Glomerular endothelial cell (primary cell): ENCODE measurements at regions not wholly inside any gene's neighbourhood (a gene's known extent, or its start where the extent isn't known, plus 50 kb on each side); places are given as distances from the start of the nearest gene placed in this dataset.

ENCODE experiments used
- DNase-seq: peaks from one replicate; pipeline ENCODE4 v3.0.0-alpha.2; 2011; ENCODE audit warnings: low read depth, low spot score; ENCODE audit errors: extremely low read depth

DNA sequence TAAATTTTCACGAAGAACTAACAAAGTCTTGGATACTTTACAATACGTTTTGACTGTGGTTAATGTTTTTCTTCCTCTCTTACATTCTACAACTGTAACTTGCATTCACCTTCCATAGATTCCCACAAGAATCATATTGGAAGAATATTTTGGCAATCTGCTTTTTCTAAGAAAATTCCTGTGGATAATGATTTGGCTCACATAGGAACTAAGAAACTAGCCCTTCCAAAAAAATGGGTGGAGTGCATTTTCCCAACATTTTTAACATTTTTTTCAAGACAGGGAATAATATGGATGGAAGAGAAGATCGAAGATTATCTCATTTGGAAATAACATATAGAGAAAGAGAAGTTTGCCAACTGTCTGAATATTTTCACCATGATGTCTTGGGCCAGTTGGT is 256.9 kb upstream of the POU2AF2 start:
- DNase-seq, result no peak

DNA sequence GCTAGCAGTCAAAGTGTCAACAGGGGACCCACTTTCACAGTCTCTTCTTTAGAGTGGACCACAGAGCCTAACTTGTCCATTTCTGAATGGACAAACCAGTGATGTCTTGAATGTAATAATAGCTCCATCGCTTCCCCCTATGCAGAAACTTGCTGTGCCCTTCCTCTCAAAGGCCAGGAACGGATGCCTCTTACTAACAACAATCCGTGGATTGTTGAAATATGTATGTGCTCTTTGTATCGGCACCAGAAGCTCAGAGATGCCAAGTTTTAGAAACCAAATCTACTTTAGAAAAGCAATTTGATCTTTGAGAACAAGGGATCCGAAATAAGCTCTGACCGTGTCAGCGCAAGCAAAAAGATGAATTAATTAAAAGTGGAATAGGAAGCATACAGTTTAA is 259.5 kb upstream of the POU2AF2 start:
- DNase-seq, result no peak

DNA sequence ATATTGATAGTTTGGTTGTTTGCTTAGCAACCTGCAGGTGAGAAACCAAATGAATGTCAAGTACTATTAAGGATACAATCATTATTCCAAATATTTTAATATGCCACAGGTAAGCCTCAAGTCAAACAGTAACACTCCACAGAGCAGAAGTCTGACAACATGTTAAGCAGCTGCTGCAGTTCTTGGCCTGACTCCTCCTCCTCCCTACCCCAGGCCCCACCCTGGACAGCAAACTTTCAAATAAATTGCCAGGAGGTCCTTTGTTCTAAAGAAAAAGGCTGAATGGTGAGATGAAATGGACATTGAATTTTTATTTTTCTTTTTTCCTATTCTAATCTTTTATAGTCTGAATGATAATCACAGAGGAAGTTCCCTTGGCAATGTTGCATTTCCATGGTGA is 260.0 kb upstream of the POU2AF2 start:
- DNase-seq, result no peak

DNA sequence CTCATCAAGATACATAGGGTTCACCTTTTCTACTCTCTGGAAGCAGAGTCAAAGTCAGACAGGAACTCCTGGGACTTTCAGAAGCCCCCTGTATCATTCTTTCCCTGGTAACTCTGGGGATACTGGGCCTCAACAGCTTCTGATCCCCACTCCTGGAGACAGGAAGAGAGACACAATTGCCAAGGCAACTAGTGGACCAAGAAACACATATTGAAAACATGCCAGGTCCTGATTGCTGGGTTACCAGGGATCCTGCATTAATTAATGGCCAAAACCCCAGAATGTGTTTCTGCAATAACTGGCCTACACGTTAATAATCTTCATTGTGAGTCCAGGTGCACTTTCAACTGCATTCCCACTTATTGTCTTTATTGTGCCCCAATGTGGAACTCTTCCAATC is 260.8 kb upstream of the POU2AF2 start:
- no peak for DNase-seq

DNA sequence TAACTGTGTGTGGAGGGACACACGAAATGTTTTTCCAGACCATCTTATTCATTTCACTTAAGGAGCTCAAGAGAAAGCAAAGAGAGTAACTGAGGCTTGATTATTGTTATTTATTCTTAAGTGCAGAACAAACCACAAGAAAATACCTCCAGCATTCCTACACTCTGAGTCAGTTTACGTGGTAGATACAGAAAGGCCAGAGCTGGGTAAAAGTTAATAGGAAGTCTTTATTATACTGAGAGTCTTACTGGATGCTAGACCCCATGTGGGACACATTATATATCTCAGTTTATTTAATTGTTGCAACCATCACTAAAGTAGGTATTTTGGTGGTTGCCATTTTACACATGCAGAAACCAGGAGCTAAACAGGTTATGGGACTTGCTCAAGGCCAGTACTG is 261.4 kb upstream of the POU2AF2 start:
- DNase-seq, result peak; percentile 12

DNA sequence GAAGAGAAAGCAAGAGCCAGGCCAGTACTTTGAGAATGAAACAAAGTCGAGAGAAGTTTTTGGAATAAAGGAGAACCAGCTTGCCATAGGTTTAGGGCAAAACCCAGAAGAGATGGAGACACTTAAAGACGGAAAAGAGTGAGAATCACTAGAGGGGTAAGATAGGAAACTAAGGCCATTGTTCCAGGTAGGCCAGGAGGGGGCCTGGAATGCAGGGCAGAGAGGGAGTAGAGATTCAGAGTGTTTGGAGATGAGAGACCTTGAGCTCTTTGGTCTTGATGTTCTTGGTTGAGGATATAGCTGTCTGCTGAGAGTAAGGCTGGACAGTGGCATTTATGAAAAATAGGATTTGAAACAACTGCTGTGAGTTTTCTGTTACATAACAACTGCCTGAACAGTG is 263.3 kb upstream of the POU2AF2 start:
- DNase-seq, result no peak

DNA sequence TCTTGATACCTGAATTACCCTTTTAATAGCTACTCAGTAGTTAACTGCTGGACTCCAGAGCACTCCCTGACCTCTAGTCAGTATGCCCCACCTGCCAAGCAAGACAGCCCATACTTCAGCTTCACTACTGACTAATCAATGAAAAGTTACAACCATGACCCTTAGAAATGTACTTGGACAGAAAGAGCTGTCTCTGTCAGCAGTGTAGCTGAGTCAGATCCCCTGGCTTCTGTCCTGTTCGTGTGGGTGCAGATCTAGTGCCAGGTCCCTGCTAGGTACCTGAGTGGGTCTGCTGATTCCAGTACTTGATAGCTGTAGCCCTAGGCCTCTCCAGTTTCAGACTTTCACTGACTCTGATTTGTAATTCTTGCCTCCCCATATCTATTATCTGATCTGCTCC is 265.8 kb upstream of the POU2AF2 start:
- no peak for DNase-seq

DNA sequence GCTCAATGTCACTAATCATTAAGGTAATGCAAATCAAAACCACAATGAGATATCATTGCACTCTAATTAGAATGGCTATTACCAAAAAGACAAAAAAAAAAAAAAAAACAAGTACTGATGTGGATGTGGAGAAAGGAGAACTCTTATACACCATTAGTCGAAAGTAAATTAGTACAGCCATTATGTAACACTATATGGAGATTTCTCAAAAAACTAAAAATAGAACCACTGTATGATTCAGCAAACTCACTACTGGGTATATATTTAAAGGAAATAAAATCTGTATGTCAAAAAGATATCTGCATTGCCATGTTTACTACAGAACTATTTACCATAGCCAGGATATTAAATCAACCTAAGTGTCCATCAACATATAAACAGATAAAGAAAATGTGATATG is 265.4 kb upstream of the ARHGAP20 start:
- DNase-seq, result no peak

DNA sequence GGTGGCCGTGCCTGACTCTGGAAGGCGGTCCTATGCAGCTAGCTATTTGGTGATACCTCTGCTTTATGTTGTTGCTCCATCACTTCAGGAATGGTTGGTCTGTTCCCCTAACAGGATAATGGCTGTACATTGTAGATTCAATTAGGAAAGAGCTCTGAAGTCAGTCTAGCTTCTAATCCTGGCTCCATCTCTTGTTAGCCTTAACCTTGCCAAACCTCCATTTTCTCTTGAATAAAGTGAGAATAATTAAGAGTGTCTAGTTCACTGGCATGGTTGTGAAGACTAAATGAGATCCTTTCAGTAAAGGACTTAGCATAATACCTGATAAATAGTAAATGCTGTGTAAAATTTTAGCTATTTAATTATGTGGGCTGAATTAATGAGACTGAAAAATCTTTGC is 262.5 kb upstream of the ARHGAP20 start:
- no peak for DNase-seq

DNA sequence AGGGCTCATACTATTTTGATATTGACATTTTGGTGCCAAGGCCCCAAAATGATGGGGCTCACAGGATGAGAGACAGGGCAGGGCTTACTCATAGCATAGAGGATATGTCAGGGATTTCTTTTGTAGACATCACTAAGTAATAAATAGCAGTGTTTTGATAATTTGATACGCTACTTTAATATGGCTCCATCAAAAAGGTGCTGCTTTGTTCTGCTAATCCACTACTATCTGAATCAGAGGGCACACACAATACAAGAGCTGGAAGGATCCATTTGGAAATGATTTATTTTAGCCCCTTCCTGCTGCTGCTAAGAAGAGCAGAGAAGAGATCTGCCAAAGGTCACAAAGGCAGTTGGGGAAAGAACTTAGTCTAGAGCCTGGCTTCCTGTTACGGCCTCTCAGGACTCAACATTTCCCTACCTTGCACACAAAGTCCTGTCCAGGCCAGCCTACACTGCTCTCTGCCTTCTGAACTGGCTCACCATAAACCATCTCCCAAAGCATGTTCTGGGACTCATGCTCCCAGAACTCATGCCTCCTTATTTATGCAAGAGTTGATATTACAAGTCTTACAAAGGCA is 261.3 kb upstream of the ARHGAP20 start:
- DNase-seq, result no peak

DNA sequence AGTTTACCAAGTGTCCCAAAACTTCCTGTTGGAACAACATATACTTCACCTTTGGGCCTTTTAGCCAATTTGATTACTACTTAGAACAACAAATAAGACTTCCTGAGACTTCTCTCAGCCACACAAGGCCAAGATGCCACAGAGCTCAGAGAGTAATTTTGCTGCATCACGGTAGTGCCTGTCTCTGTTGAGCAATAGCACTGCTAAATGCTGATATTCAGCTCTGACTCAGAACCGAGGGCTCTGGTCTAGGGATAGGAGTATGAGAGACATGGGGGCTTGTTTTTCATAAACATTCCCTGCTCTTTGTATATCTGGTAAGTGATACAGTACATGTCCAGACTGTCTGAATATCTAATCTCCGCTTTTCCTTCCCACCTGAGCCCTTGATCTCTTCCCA is 260.4 kb upstream of the ARHGAP20 start:
- DNase-seq, result no peak

DNA sequence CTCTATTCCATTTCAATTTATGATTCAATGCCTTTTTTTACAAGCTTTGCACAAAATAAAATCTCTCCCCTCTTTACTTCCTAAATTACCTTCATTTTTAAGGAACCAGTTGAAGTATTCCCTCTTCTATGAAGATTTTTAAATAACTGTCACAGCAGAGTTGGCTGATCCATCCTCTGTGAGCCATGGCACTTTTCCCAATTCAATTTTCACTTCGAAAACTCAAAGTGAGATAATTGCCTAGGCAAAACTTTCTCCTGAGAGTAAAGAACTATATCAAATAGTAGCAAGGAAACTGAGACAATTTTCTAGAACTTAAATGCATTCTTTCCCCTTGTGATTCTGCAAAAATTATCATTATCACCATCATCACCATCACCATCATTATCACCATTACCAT is 259.9 kb upstream of the ARHGAP20 start:
- no peak for DNase-seq

DNA sequence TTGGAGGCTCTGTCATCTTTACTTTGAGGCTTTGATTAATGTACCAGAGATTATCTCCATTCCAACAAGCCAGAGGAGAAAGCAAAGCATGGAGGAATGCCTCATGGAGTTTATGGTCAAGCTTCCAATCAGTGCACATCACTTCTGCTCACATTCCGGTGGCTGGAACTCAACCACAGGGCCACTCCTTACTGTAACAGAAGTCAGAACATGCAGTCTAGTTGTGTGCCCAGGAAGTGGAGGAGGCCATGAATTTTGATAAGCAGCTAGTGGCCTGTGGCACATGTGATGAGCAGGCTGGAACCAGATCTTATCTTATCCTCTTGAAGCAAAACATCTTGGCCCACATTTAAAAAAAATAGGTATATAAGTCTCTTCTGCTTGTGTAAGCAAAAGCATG is 258.9 kb upstream of the ARHGAP20 start:
- no peak for DNase-seq

DNA sequence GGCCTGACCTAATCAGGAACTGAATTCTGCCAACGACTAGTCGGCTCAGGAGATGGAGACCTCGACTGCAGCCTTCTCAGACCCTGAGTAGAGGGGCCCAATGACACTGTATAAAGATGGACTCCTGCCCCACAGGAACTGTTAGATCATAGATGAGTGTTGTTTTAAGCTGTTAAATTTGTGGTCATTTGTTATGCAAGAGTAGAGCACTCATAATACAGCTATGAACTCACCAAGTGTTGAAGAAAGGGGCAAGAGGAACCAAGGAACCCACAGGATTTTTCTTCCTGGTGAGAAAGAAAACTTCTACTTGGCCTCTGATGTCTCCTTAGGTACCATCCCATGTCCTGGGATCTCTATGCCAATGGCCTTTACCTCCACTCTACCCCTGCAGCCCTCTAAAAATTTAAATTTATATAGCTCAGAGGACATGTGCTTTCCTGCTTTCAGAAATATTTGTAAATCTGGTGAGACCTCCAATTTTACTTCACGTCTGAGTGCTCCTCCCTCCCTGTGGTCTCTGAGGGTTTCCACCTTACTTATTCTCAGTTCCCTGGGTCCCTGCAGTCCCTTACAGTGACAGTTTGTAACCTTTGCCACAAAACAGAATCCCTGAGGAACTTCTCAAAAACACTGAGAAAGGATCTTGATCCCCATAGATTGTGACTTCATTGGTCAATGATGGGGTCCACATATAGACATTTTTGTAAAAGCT is 256.3 kb upstream of the ARHGAP20 start:
- no peak for DNase-seq

DNA sequence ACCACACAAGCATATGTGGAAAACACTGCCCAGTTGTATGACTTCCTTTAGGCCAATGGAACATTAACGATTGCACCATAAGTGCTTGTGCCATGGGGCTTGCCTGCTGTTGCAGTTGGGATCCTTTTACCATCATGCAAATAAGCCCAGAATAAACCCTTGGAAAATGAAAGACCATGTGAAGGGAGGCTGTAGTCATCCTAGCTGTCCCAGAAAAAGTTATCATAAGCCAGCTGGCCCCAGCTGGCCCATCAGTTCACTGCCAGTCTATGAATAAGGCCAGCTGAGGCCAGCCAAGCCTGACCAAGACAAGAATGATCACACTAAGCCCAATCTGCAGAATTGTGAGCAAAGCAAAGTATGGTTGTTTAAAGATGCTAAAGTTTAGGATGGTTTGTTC is 253.9 kb upstream of the ARHGAP20 start:
- no peak for DNase-seq

DNA sequence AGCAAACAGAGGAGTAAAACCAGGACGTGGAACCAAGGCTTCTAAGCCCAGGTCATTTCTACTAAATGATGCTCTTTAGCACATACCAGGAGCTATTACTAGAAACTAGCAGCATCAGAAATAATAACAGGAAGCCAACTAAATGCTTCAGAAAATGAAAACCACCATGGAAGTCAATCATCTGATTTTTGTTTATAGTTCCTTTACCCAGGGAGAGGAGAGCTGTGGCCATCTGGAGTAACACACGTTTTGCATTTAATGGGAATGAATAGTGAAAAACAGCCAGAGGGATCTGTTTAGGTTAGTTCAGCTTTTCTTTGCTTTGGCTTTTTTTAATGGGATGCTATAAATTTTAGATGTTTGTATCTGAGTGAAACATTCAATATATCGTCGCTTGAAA is 250.7 kb upstream of the ARHGAP20 start:
- no peak for DNase-seq

DNA sequence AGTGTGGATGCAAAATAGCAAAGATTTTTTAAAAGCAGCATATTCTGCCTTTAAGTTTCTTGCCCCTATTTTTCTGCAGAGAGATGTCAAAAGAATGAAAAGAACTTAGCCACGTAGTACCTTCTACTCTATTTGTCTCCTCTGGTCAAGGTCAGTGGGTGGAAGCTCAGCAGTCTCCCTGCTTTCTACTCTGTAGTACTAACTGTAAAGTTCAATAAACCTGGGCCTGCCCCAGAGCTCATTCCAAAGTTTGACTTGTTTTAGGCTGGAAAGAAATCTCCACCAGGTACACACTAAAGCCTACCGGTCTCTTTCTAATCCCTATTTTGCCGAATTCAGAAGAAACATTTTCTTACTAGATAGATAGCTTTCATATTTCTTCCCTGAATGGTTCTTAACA is 247.9 kb upstream of the ARHGAP20 start:
- DNase-seq, result no peak

DNA sequence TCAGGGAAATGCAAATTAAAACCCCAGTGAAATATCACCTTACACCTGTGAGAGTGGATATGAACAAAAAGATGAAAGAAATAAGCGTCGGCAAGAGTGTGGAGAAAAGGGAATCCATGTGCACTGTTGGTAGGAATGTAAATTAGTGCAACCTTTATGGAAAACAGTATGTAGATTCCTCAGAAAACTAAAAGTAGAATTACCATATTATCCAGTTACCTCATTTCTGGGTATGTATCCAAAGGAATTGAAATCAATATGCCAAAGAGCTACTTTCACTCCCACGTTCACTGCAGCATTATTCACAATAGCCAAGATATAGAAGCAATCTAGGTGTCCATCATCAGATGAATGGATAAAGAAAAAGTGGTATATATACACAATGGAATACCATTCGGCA is 246.0 kb upstream of the ARHGAP20 start:
- DNase-seq, result no peak

DNA sequence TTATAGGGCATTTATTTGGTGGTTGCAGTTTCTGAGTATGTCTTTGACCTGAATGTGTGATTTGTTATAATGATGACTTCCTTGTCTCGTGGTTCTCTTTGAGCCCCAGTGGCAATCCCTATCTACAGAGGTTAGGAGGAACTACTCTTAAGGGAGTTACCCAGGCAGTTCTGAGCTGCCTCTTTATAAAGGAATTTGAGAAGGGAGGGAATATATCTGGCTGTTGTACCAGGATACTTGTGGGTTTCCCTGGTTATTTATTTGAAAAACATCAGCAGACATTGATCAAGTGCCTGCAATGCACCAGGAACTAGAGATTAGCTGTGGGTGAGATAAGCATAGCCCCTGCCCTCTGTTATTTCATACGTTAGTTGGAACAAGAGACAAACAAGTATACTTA is 243.5 kb upstream of the ARHGAP20 start:
- no peak for DNase-seq

DNA sequence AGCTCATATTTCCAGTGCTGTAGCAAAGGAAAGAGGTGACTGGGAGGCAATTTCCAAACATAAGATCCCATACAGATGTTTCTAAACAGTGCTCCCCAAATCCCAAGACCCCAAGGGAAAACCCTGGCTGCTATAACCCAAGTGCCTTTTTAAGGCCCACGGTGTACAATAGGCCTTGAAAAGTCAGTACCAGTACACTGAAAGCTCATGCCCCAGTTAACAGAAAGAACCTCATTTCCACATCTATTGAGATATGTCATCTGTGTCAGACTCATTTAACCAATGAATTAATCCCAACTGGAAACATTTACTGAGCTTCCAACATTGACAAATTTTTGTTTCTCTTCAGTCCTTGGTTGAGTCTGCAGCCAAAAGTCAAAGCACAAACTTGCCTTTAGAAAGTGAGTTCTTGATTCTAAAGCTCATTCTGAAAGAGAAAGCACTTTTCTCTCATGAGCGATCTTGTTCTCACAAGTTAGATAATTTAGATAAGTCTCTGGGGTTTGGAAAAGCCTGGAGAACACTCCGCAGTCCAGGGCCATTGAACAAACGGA is 239.8 kb upstream of the ARHGAP20 start:
- no peak for DNase-seq

DNA sequence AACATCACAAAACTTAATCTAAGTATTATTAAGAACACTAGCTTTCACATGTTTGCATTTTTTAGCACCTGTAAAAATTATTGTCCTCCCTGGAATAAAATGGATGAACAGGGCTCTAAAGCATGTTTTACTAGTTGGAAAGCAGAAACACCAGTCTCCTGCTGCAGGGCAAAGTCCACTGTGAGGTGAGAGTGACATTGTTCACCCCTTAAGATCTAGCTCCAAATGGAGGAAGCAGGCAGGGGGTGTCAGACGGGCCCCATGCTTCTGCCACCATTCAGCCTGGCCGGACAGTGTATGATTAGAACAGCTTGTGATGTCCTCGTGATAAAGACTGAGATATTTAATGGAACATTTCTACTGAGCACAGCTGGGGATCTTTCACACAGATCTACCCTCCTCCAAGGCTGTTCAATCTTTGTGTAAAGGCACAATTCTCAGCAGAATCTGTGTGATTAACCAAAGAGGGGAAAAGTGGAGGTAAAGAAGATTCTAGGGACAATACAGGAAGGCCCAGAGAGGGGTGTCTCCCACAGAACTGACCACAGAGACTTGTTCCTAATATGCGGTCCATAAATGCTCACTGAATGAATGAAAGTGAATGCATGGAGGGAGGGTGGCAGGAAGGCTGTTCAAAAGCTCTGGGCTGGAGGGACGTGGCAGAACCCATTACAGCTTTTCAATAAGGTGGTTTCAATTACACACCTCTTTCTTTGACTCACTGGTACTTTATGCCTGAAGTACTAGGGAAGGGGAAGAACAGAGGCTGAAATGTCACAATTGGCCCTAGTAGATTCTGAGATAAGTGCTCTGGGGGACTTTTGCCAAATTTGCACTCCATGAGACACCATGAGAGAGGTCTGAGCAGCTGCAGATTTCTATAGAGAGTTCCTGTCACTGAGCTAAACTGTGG is 239.1 kb upstream of the ARHGAP20 start:
- DNase-seq, result no peak

DNA sequence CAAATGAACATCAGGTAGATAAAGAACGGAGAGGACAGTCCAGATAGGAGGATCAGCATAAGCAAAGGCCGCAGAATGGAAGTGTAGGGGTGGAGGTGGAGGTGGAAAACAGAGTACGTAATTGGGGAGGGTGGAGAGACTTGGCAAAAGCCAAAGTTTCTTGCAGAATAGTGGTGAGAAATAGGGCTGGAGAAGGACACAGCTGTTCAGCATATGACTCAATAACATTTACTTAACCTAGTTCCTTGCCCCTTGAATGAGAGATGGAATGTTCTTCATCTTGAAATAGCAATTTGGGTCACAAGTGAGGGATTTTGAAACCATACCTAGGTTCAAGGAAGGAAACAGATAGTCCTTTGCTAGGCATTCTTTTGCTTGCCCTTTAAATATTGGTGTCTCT is 235.9 kb upstream of the ARHGAP20 start:
- no peak for DNase-seq
